C4-2B (cell line): ENCODE measurements at regions not wholly inside any gene's neighbourhood (a gene's known extent, or its start where the extent isn't known, plus 50 kb on each side); places are given as distances from the start of the nearest gene placed in this dataset.
"Not testable (repeated sequence)": the region's sequence is repeated elsewhere in the genome, so short reads cannot be mapped to it uniquely, and the experiment has no call there.

Experiments
- CTCF ChIP-seq: fragments of 450-650 bp; conservative IDR thresholded peaks from 2 replicates; pipeline ENCODE4 v1.5.1; 2017; ENCODE audit warnings: mild to moderate bottlenecking
- ZFX ChIP-seq: fragments of 450-650 bp; IDR thresholded peaks from 2 replicates; pipeline ENCODE4 v1.6.1; 2017

- TF ChIP-seq CTCF, ZFX: not testable (repeated sequence)
Measured at GRCh38 chr6:58067867-58068548, 750.6 kb downstream of the PRIM2 start.
